IMR-90 (cell line): ENCODE measurements at regions not wholly inside any gene's neighbourhood (a gene's known extent, or its start where the extent isn't known, plus 50 kb on each side); places are given as distances from the start of the nearest gene placed in this dataset.

Experiments used
- ATAC-seq: fragments of 200-7000 bp; cut with Tn5 transposase; 2 replicates; pipeline ENCODE4 v1.9.1; 2020; ENCODE audit warnings: low read depth, mild to moderate bottlenecking, moderate library complexity
- BruUV-seq: library from RNA; stranded (reverse); fragments of 400-500 nt; replicated peaks from 2 replicates; lab custom pipeline; 2021; lab: Mats Ljungman, UMichigan
- CTCF ChIA-PET: fragments of 300-600 bp; formaldehyde crosslinking; extraction: SDS; loops from one replicate; lab custom pipeline; 2021; ENCODE audit warnings: antibody characterized with exemption; lab: Yijun Ruan, JAX
- POLR2A ChIA-PET: fragments of 300-600 bp; sonication (Branson Sonifier 250); formaldehyde crosslinking; loops from one replicate; lab custom pipeline; 2022; ENCODE audit warnings: antibody characterized with exemption; ENCODE audit not compliant: unreplicated experiment; lab: Charles Lee
- DNase-seq: peaks from one replicate; pipeline ENCODE4 v3.0.0; 2013
- H2AFZ ChIP-seq: replicated peaks from 2 replicates; pipeline ENCODE3; 2013; ENCODE audit warnings: low read length, mild to moderate bottlenecking; ENCODE audit not compliant: poor library complexity
- H2AK5ac ChIP-seq: 2 replicates; pipeline ENCODE4 v1.6.1; 2013; ENCODE audit warnings: low read depth, low read length, inconsistent platforms
- H2AK9ac ChIP-seq: replicated peaks from 2 replicates; pipeline ENCODE3; 2013; ENCODE audit warnings: mild to moderate bottlenecking, low read depth, low read length, moderate library complexity; ENCODE audit not compliant: poor library complexity
- H2BK120ac ChIP-seq: 2 replicates; pipeline ENCODE4 v1.6.1; 2013; ENCODE audit warnings: low read depth, low read length, inconsistent platforms
- H2BK15ac ChIP-seq: 3 replicates; pipeline ENCODE4 v1.6.1; 2013; ENCODE audit warnings: low read depth, low read length, inconsistent platforms
- H2BK20ac ChIP-seq: 2 replicates; pipeline ENCODE4 v1.6.1; 2013; ENCODE audit warnings: low read depth, mild to moderate bottlenecking, inconsistent platforms, low read length, moderate library complexity
- H2BK5ac ChIP-seq: 2 replicates; pipeline ENCODE4 v1.6.1; 2013; ENCODE audit warnings: mild to moderate bottlenecking, low read depth, low read length, inconsistent platforms; ENCODE audit not compliant: poor library complexity, severe bottlenecking
- H3K14ac ChIP-seq: replicated peaks from 2 replicates; pipeline ENCODE4 v1.6.1; 2013; ENCODE audit warnings: low read depth, low read length, inconsistent platforms
- H3K18ac ChIP-seq: 2 replicates; pipeline ENCODE4 v1.6.1; 2013; ENCODE audit warnings: low read depth, low read length, control low read depth
- H3K23ac ChIP-seq: 2 replicates; pipeline ENCODE4 v1.6.1; 2013; ENCODE audit warnings: low read depth, low read length, inconsistent platforms
- H3K27ac ChIP-seq: 2 replicates; pipeline ENCODE4 v1.5.1; 2013; ENCODE audit warnings: mild to moderate bottlenecking, control low read depth, low read length; ENCODE audit not compliant: insufficient read depth
- H3K27me3 ChIP-seq: 2 replicates; pipeline ENCODE4 v1.6.1; 2013; ENCODE audit warnings: low read length; ENCODE audit not compliant: control insufficient read depth, insufficient read depth
- H3K36me3 ChIP-seq: 2 replicates; pipeline ENCODE4 v1.6.1; 2013; ENCODE audit warnings: low read length, mixed read lengths; ENCODE audit not compliant: control insufficient read depth, insufficient read depth
- H3K4ac ChIP-seq: 2 replicates; pipeline ENCODE4 v1.6.1; 2013; ENCODE audit warnings: low read depth, low read length, inconsistent platforms
- H3K4me1 ChIP-seq: 2 replicates; pipeline ENCODE4 v1.6.1; 2013; ENCODE audit warnings: low read length, mixed read lengths; ENCODE audit not compliant: control insufficient read depth, insufficient read depth
- H3K4me2 ChIP-seq: 2 replicates; pipeline ENCODE4 v1.6.1; 2013; ENCODE audit warnings: low read depth, mild to moderate bottlenecking, control low read depth, low read length, moderate library complexity
- H3K4me3 ChIP-seq: 2 replicates; pipeline ENCODE4 v1.5.1; 2013; ENCODE audit warnings: low read depth, mild to moderate bottlenecking, control low read depth, low read length, moderate library complexity; ENCODE audit not compliant: insufficient read depth
- H3K56ac ChIP-seq: 2 replicates; pipeline ENCODE4 v1.6.1; 2013; ENCODE audit warnings: low read length, inconsistent platforms; ENCODE audit not compliant: insufficient read depth; ENCODE audit errors: extremely low read depth
- H3K79me1 ChIP-seq, 2 experiments: 2 replicates each; pipeline ENCODE4 v1.6.1; 2013; ENCODE audit warnings: low read length in 2 of 2, inconsistent platforms in 1 of 2, low read depth in 1 of 2
- H3K9ac ChIP-seq: 2 replicates; pipeline ENCODE4 v1.6.1; 2013; ENCODE audit warnings: low read depth, low read length, control low read depth
- H3K9me1 ChIP-seq: 2 replicates; pipeline ENCODE4 v1.6.1; 2013; ENCODE audit warnings: low read length, inconsistent platforms; ENCODE audit not compliant: insufficient read depth
- H3K9me3 ChIP-seq: 2 replicates; pipeline ENCODE4 v1.6.1; 2013; ENCODE audit warnings: low read length; ENCODE audit not compliant: control insufficient read depth, insufficient read depth
- H4K20me1 ChIP-seq: 2 replicates; pipeline ENCODE4 v1.6.1; 2013; ENCODE audit warnings: low read length, inconsistent platforms; ENCODE audit not compliant: insufficient read depth
- H4K5ac ChIP-seq: 2 replicates; pipeline ENCODE4 v1.6.1; 2013; ENCODE audit warnings: mild to moderate bottlenecking, low read depth, low read length, control low read depth
- H4K8ac ChIP-seq, 2 experiments: 2 replicates each; pipeline ENCODE4 v1.6.1; 2013; ENCODE audit warnings: low read depth in 2 of 2, low read length in 2 of 2, control low read depth in 1 of 2, inconsistent platforms in 1 of 2
- H4K91ac ChIP-seq: 2 replicates; pipeline ENCODE4 v1.6.1; 2013; ENCODE audit warnings: low read depth, low read length, inconsistent platforms; ENCODE audit not compliant: insufficient read depth
- BHLHE40 ChIP-seq: fragments of 150-350 bp; IDR thresholded peaks from 2 replicates; pipeline ENCODE4 v1.6.1; 2016; ENCODE audit warnings: mild to moderate bottlenecking, low read depth, low read length
- FOS ChIP-seq: fragments of 150-350 bp; IDR thresholded peaks from 2 replicates; pipeline ENCODE4 v1.6.1; 2016; ENCODE audit warnings: low read depth, low read length
- MAFK ChIP-seq: IDR thresholded peaks from 2 replicates; pipeline ENCODE4 v1.6.1; 2012; ENCODE audit warnings: low read depth, low read length, improper control_type of control experiment
- POLR2A ChIP-seq: IDR thresholded peaks from 2 replicates; pipeline ENCODE4 v1.6.1; 2012; ENCODE audit warnings: mild to moderate bottlenecking, low read depth, low read length
- RAD21 ChIP-seq: IDR thresholded peaks from 2 replicates; pipeline ENCODE4 v1.6.1; 2012; ENCODE audit warnings: low read length, improper control_type of control experiment
- RFX5 ChIP-seq: IDR thresholded peaks from 2 replicates; pipeline ENCODE4 v1.8.0; 2012; ENCODE audit warnings: low read depth, mild to moderate bottlenecking, low read length, moderate library complexity
- WGBS, 2 experiments: methylation state at CpG; one replicate each; pipeline versions ENCODE4 v1.1.5 to v1.1.7; 2013; ENCODE audit warnings: missing lambda C conversion rate in 2 of 2; ENCODE audit not compliant: insufficient read length in 1 of 2; ENCODE audit errors: extremely low coverage in 2 of 2; 5-methylcytosine and 5-hydroxymethylcytosine counted together
- dilution Hi-C: fragments of 300-500 bp; cut with HindIII; formaldehyde crosslinking; loops from one replicate; pipeline ENCODE4 v1.14.3; 2018; ENCODE audit warnings: low sequenced_read_pairs; ENCODE audit not compliant: unreplicated experiment
- in situ Hi-C: fragments of 300-500 bp; cut with MboI; formaldehyde crosslinking; loops from 3 replicates; pipeline ENCODE4 v1.14.3; 2019; ENCODE audit warnings: low sequenced_read_pairs, inconsistent platforms, mixed read lengths
- intact Hi-C: fragments of 100-400 bp; cut with micrococcal nuclease; formaldehyde crosslinking; loops from 2 replicates; pipeline ENCODE4 v1.10.0; 2022
- TF ChIP-seq, protein P1 (sequence below): fragments of 150-350 bp; IDR thresholded peaks from 2 replicates; pipeline ENCODE4 v1.6.1; 2017; ENCODE audit warnings: mild to moderate bottlenecking, antibody characterized with exemption, low read length, low read depth

DNA sequence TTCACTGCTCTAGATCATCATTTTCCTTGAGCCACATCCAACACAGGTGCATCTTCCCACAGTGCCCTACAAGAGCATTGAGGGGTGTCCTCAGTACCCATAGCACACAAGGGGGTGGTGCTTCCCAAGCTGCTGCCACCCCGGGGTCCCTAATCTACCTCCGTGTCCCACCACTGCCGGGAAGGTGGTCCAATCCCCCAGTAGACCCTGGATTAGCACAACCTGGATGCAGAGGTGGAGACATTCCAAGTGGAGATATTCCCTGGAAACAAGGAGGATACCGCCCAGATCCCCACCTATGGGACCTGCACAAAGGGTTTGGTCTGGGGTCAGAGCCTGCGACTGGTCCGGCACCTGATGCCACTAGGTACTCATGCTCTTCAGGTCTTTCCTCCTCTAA lies 284.8 kb upstream of the PPP2R2D start:
- H3K9ac ChIP-seq: no peak overlapping the region
- no peaks in the 10 kb centered on the region for H3K9me1 ChIP-seq
- TF ChIP-seq RAD21 (no peak), POLR2A (no peak), FOS (no peak), RFX5 (no peak), BHLHE40 (no peak), MAFK (no peak)
- TF ChIP-seq, protein P1, sequence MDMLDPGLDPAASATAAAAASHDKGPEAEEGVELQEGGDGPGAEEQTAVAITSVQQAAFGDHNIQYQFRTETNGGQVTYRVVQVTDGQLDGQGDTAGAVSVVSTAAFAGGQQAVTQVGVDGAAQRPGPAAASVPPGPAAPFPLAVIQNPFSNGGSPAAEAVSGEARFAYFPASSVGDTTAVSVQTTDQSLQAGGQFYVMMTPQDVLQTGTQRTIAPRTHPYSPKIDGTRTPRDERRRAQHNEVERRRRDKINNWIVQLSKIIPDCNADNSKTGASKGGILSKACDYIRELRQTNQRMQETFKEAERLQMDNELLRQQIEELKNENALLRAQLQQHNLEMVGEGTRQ: no peak
- no peaks in the 10 kb centered on the region for H3K27me3 ChIP-seq
- ChIA-PET CTCF (no interaction called here), POLR2A (no interaction called here)
- no peak for ATAC-seq
- H2BK5ac ChIP-seq: no peak overlapping the region
- WGBS, 2 experiments: no CpG with 5 or more reads among the region's 6 CpGs
- in situ Hi-C loops (no loop called here), intact Hi-C loops (no loop called here), dilution Hi-C loops (no loop called here)
- no peak overlapping the region for H3K4me3 ChIP-seq
- no peak overlapping the region for H3K4me2 ChIP-seq
- no TSS peak for BruUV-seq
- no peak overlapping the region for H2BK15ac ChIP-seq
- no peak overlapping the region for H2BK120ac ChIP-seq
- no peak for DNase-seq
- H4K20me1 ChIP-seq: no peaks in the 10 kb centered on the region
- peaks cover 32% of the 10 kb centered on the region for H3K9me3 ChIP-seq
- H2AK9ac ChIP-seq: no peak overlapping the region
- no peak overlapping the region for H2AFZ ChIP-seq
- H3K79me1 ChIP-seq: no peaks in the 10 kb centered on the region
- H3K14ac ChIP-seq: no peak overlapping the region
- no peaks in the 10 kb centered on the region for H3K36me3 ChIP-seq
- H3K27ac ChIP-seq: no peak overlapping the region
- H2AK5ac ChIP-seq: no peak overlapping the region
- H4K8ac ChIP-seq: no peak overlapping the region
- no peak overlapping the region for H4K91ac ChIP-seq
- H3K18ac ChIP-seq: no peak overlapping the region
- no peak overlapping the region for H2BK20ac ChIP-seq
- no peak overlapping the region for H3K23ac ChIP-seq
- no peak overlapping the region for H3K56ac ChIP-seq
- H3K4me1 ChIP-seq: no peaks in the 10 kb centered on the region
- no peak overlapping the region for H3K4ac ChIP-seq
- H4K5ac ChIP-seq: no peak overlapping the region
